ENCODE measurements at regions not wholly inside any gene's neighbourhood (a gene's known extent, or its start where the extent isn't known, plus 50 kb on each side); places are given as distances from the start of the nearest gene placed in this dataset.

DNA sequence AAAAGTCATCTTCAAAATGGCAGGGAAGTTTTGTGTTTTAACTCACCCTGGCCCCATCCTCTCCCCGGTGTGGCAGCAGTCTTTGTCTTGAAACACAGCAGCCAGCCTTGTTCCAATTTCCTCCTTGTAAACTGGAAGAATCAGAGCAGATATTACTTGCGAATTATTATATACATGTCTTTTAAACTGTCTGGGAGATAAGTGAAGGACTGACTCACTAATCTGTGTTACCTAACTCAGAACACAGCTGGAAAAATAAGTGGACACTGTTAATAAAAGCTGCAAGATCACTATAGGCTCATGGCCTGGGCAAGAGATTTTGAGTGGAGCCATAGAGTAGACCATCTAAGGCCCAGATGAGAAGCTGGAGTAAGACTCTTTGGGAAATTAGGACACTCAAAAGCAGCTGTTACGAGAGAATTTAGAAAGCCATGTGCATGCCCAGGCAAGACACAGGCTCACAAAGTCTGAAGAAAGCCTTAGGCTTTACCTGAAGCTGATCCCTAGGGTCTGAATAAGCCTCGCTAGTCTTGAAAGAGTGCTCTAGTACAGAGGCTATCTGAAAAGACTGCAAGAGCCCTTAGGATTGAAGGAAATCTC, 233.0 kb upstream of the RAB4A start:
- DNase-seq: no peak

DNA sequence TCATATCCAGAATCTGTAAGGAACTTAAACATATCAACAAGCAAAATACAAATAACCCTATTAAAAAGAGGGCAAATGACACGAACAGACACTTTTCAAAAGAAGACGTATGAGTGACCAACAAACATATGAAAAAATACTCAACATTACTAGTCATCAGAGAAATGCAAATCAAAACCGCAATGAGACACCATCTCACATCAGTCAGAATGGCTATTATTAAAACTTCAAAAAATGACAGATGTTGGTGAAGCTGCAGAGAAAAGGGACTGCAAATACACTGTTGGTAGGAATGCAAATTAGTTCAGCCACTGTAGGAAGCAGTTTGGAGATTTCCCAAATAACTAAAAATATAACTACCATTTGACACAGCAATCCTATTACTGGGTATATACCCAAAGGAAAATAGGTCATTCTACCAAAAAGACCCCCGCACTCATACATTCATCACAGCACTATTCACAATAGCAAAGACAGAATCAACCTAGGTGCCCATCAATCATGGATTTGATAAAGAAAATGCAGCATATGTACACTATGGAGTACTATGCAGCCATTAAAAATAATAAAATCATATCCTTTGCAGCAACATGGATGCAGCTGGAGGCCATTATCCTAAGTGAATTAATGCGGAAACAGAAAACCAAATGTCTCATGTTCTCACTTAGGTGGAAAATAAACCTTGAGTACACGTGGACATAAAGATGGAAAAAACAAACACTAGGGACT, 230.1 kb upstream of the RAB4A start:
- no peak for DNase-seq

DNA sequence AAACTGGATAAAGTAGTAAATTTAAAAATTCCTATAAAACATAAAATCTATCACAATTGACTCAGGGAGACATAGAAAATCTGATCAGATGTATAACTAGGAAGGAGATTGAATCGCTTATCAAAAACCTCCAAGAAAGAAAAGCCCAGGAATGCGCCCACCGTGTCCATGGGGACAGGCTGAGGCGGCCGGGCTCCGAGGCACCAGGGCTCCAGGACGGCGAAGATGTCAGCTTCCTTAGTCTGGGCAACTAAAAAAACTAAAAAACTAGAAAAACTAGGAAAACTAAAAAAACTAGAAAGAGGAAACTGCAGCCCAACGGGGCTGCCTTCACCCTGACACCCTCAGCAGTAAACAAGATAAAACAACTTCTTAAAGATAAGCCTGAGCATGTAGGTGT, 229.0 kb upstream of the RAB4A start:
- DNase-seq: no peak

DNA sequence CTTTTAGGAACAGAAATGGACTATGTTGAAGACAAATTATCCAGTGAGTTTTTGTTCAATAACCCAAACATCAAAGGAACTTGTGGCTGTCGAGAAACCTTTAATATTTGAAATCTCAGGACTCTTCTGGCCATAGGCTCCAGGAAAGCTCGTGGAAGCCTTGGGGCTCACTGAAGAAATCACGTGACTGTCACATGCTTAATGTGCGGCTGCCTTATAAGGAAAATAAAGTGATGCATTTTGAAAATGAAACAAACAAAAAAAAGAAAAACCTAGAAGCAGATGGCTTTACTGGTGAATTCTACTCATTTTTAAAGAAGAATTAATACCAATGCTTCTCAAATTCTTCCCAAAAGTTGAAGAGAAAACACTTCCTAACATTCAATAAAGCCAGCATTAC, 228.4 kb upstream of the RAB4A start:
- DNase-seq: no peak

DNA sequence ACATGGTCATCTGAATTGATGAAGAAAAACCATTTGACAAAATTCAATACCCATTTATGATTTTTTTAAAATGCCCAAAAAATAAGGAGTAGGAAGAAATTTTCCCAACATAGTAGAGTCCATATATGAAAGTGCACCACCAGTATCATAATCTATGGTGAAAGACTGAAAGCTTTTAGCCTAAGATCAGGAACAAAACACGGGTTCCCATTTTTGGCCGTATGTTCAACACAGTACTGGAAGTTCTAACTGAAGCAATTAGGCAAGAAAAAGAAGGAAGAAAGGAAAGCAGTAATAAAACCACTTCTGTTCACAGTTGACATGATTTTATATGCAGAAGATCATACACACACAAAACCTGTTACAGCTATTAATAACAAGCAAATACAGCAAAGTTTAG, 227.8 kb upstream of the RAB4A start:
- no peak for DNase-seq

DNA sequence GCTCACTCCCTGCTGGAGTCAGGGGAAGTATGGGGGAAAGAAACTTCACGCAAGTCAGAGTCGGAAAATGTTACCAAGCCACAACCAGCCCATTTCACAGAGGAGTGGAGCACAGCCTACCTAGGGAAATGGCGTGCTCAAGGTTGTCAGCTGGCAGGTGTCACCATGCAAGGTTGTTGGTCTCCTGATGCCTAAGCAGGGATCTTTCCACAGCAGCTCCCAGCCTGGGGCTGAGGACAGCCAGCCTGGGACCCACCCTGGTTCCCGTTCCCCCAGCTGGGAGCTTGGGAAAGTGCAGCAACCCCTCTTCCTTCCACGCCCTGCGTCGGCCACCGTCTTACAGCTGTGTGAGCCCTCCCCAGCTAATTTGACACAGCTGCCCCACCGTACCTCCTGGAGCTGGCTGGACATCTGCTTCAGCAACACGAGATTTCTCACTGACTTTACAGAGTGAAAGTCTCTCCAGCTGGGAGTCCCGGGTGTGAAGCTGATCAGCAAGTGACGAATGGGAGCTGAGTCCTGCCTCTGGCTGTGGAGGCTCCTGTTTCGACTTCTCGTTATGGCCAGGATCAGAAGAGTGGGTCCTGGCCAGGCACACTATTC, 224.6 kb upstream of the RAB4A start:
- DNase-seq: no peak

DNA sequence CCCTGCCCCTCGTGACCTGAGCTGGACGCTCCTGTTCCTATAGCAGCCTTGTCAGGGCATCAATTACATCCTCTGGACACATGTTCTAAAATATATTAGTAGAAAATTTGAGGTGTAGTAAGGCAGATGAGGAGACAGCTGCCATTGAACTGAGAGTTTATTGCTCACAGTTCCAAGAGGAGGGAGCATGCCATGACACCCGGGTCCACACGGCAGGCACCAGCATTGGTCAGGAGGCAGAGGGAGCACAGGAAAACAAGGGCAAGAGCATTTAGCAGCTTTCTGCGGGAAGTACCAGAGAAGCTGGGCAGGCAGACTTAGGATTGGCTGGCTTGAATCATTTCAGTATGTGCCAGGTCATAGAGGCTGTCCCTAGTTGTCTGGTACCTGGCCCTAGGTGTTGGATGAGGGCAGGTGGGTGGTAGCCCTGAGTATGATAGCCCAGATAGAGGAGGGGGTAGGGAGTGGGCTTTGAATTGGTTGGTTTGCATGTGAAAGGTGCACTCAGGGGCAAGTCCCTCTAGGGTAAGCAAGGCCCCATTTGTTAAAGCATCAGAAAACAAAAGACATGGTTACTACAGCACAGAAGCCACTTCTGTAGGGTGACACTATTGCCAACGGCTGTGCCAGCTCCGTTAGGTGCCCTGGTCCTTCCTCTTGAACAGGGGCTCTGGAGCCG, 223.6 kb upstream of the RAB4A start:
- no peak for DNase-seq

DNA sequence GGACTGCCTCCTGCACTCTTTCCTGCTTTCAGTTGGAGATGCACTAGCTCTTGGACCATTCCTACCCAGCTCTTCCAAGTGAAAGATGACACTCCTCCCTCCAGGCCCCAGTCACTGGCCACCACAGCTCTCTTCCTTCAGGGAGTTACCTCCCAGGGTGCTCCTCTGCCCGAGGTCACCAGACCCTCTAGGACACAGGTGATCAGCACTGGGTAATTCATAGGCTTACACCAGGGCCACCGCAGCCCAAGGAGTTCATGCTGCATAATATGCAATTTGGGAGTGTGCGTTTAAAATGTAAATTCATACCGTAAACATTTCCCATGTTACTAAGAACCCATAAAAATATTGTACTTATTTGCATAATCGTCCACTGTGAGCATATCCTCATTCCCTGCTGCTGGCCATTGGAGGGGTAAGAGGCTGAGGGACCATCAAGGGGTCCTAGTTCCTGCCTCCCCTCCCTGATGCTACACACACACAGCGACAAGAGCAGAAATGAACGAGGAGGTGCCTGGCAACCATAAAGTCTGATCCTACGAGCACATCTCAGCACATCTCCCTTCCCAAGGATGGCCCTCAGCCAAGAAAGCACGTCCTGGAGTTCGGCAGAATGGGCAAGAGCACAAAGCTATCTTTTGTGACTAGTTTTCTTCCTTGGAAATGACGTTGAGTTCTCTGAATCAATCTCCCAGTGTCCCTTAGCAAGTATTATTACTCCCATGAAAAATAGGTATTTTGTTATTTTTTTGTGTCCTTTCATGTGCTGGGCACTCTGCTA, 222.9 kb upstream of the RAB4A start:
- no peak for DNase-seq

DNA sequence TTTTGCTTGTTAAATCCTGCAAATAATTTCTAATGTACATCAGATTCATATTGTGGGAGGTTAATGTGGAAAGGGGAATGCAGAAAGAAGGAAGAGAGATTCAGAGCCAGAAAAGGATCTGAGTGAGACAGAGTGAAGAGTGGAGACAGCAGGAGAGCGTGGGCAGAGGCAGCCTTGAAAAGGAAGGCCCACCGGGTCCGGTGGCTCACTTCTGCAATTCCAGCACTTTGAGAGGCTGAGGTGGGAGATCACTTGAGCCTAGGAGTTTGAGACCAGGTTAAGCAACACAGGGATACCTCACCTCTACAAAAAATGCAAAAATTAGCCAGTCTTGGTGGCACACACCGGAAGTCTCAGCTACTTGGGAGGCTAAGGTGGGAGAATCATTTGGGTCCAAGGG, 222.0 kb upstream of the RAB4A start:
- no peak for DNase-seq

DNA sequence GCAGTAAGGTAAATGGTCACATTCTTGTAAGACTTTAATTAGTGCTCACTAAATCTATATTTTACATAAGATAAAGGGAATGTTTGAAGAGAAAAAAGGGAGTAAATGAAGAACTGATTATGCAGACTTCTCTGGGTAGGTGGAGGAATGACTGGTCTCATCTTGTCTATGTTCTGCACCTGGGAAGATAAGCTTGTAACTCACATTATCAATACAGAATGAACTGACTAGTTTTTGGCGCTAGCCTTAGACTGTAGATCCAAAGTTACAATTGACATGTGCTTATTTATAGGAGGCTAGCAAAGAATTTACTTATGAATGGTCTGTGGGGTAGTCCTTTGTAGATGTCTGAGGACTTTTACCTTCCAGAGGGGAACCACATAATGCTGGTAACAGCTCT, 214.9 kb upstream of the RAB4A start:
- no peak for DNase-seq

DNA sequence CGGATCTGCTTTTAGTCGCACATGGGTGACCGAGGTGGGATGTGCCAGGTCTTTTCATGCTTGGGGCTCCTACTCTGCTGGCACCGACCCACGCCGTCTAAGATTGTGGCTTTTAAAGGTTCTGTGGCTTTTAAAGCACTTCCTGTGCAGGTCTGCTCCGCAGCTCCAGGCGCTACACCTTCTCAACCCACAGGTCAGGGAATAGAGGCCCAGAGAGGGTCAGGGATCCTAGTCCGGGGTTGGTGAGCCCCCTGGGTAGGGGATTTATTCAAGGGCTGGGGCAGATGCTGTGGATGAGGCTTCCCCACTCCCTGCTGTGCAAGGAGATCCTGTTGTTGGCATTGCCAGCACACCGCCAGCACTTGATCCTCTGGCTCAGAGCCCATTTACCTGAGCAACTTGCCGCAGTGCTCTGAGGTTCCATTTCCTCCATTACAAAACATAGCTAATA, 212.8 kb upstream of the RAB4A start:
- peak; percentile 12 for DNase-seq

DNA sequence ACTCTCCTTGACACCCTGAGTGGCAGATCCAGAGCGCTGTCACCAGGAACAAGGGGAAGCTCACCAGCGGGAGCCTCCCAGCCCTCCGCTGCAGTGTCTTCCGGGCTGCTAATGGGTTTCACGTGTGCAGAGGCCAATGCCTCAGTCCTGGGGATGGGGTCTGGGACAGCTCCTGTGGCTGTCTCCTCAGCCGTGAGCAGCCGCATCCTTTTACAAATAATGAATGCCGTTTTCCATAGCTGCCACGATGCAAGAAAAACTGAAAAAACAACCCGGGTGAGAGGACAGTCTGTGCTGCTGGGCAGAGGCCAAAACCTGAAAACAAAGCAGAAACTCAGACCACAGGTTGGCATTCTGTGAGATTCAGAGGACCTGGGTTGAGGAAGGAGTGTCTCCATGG, 212.2 kb upstream of the RAB4A start:
- DNase-seq: no peak

DNA sequence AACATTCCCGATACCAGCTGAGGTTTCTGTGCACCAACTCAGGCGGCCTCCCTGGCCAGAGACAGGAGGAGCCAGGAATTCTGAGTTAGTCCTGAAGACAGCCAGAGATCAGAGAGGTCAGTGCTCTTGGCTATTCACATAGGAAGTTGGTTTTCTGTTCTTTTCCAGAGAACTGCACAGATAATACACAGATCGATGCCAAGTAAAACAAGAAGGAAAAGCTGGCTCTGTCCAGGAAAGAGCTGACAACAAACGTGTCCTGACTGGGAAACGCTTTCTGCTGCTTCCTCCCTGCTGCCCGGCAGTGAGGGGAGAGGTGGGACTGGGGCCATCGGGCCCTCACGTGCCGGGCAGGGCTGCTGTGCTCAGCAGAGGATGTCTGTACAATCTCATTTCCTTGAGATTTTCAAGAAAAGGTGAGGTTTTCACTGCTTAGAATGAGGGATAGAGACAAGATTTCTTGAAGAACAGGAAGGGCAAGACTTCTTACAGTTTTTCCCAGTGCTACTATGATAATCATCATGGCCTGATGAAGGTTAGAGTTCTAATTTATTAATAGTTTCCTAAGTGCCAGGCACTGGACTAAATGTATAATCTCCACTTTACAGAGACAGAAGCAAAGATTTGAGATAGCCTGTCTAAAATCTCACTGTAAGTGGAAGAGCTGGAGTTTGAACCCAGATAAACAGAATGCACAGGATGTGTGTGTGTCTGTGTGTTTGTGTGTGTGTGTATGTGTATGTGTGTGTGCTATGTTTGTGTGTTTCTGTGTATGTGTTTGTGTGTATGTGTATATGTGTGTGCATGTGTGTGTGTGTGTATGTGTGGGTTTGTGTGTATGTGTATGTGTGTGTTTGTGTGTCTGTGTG, 211.0 kb upstream of the RAB4A start:
- DNase-seq: no peak

DNA sequence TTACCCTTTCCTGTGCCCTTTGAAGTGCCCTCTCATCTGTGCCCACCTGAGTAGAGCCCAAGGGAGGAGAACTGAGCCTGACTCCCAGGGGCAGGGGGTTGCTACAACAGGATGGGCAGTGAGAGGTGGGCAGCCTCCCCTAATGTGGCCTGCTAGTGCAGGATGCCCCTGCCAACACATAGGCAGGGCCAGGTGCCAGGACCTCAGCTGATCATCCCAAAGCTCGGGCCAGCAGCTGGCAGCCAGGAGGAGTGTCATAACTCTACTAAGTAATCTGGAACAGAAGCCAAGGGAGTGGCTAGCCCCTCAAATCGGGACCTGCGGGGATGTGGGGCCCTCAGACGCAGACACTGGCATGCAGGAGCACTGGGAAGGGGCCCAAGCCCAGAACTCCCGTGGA, 208.8 kb upstream of the RAB4A start:
- DNase-seq: no peak

DNA sequence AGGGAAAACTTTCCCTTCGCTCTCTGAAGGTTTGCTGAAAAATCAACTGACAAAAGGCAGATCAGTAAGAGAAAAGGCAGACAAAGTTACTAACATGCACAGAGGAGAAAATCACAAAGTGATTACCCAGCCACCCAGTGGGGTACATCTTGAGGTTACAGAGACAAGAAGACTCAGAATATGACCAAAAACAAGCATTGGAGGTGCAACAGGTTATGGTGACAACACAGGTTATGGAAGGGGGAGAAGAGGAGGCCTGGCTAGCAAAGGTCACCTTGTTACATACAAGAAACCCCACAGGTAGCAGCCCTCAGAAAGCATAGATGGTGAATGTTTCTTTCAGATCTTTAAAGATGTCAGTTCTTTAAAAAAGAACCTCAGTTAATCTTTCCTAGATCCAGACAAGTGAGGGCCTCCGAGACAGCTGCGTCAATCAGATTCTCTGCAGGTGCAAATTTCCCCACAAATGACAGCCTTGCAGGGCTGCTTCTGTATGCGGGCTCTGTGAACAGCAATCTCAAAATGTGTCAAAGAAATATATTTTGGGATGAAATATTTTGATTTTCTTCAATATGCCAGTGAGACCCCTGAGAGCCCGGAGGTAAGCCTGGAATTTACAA, 207.6 kb upstream of the RAB4A start:
- no peak for DNase-seq

DNA sequence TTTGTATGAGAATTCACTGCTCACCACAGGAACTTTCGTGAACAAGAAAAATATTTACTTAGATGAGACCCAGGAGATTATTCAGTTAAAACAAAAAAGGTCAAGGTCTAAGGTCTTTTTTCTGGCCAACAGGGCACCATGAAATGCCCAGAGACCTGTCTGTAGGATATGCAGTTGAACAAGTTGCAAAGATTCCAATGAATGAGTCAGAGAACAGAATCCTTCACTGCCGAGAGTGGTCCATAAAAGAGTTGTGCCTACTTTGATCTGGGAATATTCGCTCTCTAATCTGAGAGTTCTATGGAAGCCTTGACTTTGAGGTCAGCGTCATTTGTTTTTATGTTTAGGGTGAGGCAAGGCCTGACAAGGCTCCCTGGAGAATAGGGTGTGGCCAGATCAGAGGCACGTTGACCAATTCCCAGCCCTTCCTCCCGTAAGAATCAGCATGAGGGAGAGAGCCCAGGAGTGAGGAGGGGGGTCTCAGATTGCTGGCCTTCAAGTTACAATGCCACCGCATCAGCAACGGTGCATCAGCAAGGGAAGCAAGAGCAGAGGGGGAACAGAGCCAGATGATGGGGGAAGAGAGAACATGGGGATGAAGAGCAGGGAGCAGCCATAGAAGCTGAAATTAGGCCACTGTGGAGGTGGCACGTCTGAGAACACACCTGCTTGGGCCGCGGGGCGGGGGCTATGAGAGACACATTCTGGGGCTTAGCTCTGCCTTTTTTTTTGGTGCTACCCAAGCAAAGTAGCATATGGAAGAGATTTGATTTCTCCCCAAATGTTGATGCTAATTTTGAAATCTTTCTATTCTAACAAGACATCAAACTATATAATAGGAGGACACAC, 206.4 kb upstream of the RAB4A start:
- no peak for DNase-seq

DNA sequence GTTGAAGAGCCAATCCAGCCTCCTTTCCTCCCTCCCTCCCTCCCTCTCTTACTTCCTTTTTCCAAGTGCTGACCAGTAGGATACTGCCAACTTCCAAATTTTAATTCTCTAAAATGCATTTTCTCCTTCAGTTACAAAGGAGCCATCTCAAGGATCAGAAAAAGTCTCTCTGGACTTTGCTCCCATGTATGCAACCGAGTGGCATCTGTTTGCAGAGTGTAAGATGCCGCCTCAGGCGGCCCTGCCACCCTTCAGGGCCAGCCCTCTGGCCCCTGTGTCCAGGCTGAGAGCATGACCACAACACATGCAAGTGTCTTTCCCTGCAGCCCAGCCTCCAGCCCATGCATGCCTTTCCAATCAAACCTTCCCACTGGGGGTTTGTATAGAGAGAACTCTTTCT, 205.3 kb upstream of the RAB4A start:
- no peak for DNase-seq

DNA sequence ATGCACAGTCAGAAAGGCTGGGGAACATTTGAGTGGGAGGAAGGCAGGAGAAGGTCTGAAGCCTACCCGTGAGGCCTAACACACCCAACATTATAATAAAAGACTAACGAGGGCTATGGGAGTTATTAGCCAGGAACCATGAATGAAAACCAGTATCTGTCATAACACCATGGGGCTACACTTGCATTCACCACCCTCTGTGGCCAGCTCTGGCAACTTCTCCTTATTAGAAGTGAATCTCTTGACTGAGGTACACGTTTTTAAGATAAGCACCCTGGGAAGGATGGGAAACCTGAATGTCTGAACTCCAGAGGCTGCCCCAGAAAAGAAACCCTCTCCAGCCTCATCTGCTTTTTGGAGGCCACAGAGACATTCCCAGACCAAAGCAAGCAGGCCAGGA, 204.3 kb upstream of the RAB4A start:
- no peak for DNase-seq

DNA sequence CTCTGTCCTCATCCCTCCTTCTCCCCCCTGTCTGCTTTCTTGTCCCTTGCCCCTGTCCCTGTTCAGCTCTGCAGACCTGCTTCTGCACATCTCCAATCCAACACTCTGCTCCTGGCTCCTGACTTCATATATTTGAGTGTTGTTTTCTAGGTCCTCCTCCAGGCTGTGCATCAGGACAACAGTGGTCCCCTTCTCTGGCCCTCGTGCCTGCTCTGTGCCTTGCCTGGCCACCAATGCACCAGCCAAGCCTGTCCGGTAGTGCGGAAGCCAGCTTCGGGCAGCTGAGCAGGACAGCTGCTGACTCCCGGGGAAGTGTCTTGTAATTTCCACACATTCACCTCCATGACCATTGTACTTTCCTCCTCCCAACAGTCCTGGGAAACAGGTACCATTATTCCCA, 203.4 kb upstream of the RAB4A start:
- DNase-seq: no peak

DNA sequence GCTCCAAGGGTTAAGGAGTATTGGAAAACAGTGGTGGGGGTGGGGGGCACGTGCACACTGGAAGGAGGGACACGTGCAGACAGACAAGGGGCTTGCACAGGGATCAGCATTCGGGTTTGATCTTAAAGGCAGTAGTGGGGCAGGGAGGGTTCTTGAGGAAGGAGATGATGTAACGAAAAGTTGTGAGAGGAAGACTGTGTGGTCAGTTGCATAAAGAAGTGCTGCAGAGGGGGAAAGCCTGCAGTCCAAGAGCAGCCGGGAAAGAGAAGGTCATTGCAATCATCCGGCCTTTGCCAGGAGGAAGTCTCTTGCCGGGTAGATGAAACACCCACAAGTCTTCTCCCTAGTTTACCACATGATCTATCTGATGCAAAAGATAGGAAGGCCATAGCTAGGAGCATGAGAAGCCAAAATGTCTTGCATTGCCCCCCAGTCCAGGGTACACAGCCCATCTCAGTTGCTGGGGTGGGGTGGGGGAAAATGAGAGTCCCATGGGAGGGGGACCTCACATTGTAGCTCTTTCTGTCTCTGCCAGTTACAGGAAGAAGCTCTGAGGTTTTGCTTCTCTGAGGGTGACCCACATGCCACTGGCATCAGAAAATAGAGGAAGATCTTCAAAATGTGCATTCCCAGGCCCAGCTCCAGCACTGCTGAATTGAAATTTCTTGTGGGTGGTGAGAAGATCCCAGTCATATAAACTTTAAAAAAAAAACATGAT, 202.5 kb upstream of the RAB4A start:
- DNase-seq: peak; percentile 7
